IMR-90 (cell line): ENCODE measurements at regions not wholly inside any gene's neighbourhood (a gene's known extent, or its start where the extent isn't known, plus 50 kb on each side); places are given as distances from the start of the nearest gene placed in this dataset.

Experiments used
- ATAC-seq: fragments of 200-7000 bp; cut with Tn5 transposase; 2 replicates; pipeline ENCODE4 v1.9.1; 2020; ENCODE audit warnings: low read depth, mild to moderate bottlenecking, moderate library complexity
- BruUV-seq: library from RNA; stranded (reverse); fragments of 400-500 nt; replicated peaks from 2 replicates; lab custom pipeline; 2021; lab: Mats Ljungman, UMichigan
- CTCF ChIA-PET: fragments of 300-600 bp; formaldehyde crosslinking; extraction: SDS; loops from one replicate; lab custom pipeline; 2021; ENCODE audit warnings: antibody characterized with exemption; lab: Yijun Ruan, JAX
- POLR2A ChIA-PET: fragments of 300-600 bp; sonication (Branson Sonifier 250); formaldehyde crosslinking; loops from one replicate; lab custom pipeline; 2022; ENCODE audit warnings: antibody characterized with exemption; ENCODE audit not compliant: unreplicated experiment; lab: Charles Lee
- DNase-seq: peaks from one replicate; pipeline ENCODE4 v3.0.0; 2013
- H2AFZ ChIP-seq: replicated peaks from 2 replicates; pipeline ENCODE3; 2013; ENCODE audit warnings: low read length, mild to moderate bottlenecking; ENCODE audit not compliant: poor library complexity
- H2AK5ac ChIP-seq: 2 replicates; pipeline ENCODE4 v1.6.1; 2013; ENCODE audit warnings: low read depth, low read length, inconsistent platforms
- H2AK9ac ChIP-seq: replicated peaks from 2 replicates; pipeline ENCODE3; 2013; ENCODE audit warnings: mild to moderate bottlenecking, low read depth, low read length, moderate library complexity; ENCODE audit not compliant: poor library complexity
- H2BK120ac ChIP-seq: 2 replicates; pipeline ENCODE4 v1.6.1; 2013; ENCODE audit warnings: low read depth, low read length, inconsistent platforms
- H2BK15ac ChIP-seq: 3 replicates; pipeline ENCODE4 v1.6.1; 2013; ENCODE audit warnings: low read depth, low read length, inconsistent platforms
- H2BK20ac ChIP-seq: 2 replicates; pipeline ENCODE4 v1.6.1; 2013; ENCODE audit warnings: low read depth, mild to moderate bottlenecking, inconsistent platforms, low read length, moderate library complexity
- H2BK5ac ChIP-seq: 2 replicates; pipeline ENCODE4 v1.6.1; 2013; ENCODE audit warnings: mild to moderate bottlenecking, low read depth, low read length, inconsistent platforms; ENCODE audit not compliant: poor library complexity, severe bottlenecking
- H3K14ac ChIP-seq: replicated peaks from 2 replicates; pipeline ENCODE4 v1.6.1; 2013; ENCODE audit warnings: low read depth, low read length, inconsistent platforms
- H3K18ac ChIP-seq: 2 replicates; pipeline ENCODE4 v1.6.1; 2013; ENCODE audit warnings: low read depth, low read length, control low read depth
- H3K23ac ChIP-seq: 2 replicates; pipeline ENCODE4 v1.6.1; 2013; ENCODE audit warnings: low read depth, low read length, inconsistent platforms
- H3K27ac ChIP-seq: 2 replicates; pipeline ENCODE4 v1.5.1; 2013; ENCODE audit warnings: mild to moderate bottlenecking, control low read depth, low read length; ENCODE audit not compliant: insufficient read depth
- H3K27me3 ChIP-seq: 2 replicates; pipeline ENCODE4 v1.6.1; 2013; ENCODE audit warnings: low read length; ENCODE audit not compliant: control insufficient read depth, insufficient read depth
- H3K36me3 ChIP-seq: 2 replicates; pipeline ENCODE4 v1.6.1; 2013; ENCODE audit warnings: low read length, mixed read lengths; ENCODE audit not compliant: control insufficient read depth, insufficient read depth
- H3K4ac ChIP-seq: 2 replicates; pipeline ENCODE4 v1.6.1; 2013; ENCODE audit warnings: low read depth, low read length, inconsistent platforms
- H3K4me1 ChIP-seq: 2 replicates; pipeline ENCODE4 v1.6.1; 2013; ENCODE audit warnings: low read length, mixed read lengths; ENCODE audit not compliant: control insufficient read depth, insufficient read depth
- H3K4me2 ChIP-seq: 2 replicates; pipeline ENCODE4 v1.6.1; 2013; ENCODE audit warnings: low read depth, mild to moderate bottlenecking, control low read depth, low read length, moderate library complexity
- H3K4me3 ChIP-seq: 2 replicates; pipeline ENCODE4 v1.5.1; 2013; ENCODE audit warnings: low read depth, mild to moderate bottlenecking, control low read depth, low read length, moderate library complexity; ENCODE audit not compliant: insufficient read depth
- H3K56ac ChIP-seq: 2 replicates; pipeline ENCODE4 v1.6.1; 2013; ENCODE audit warnings: low read length, inconsistent platforms; ENCODE audit not compliant: insufficient read depth; ENCODE audit errors: extremely low read depth
- H3K79me1 ChIP-seq, 2 experiments: 2 replicates each; pipeline ENCODE4 v1.6.1; 2013; ENCODE audit warnings: low read length in 2 of 2, inconsistent platforms in 1 of 2, low read depth in 1 of 2
- H3K9ac ChIP-seq: 2 replicates; pipeline ENCODE4 v1.6.1; 2013; ENCODE audit warnings: low read depth, low read length, control low read depth
- H3K9me1 ChIP-seq: 2 replicates; pipeline ENCODE4 v1.6.1; 2013; ENCODE audit warnings: low read length, inconsistent platforms; ENCODE audit not compliant: insufficient read depth
- H3K9me3 ChIP-seq: 2 replicates; pipeline ENCODE4 v1.6.1; 2013; ENCODE audit warnings: low read length; ENCODE audit not compliant: control insufficient read depth, insufficient read depth
- H4K20me1 ChIP-seq: 2 replicates; pipeline ENCODE4 v1.6.1; 2013; ENCODE audit warnings: low read length, inconsistent platforms; ENCODE audit not compliant: insufficient read depth
- H4K5ac ChIP-seq: 2 replicates; pipeline ENCODE4 v1.6.1; 2013; ENCODE audit warnings: mild to moderate bottlenecking, low read depth, low read length, control low read depth
- H4K8ac ChIP-seq, 2 experiments: 2 replicates each; pipeline ENCODE4 v1.6.1; 2013; ENCODE audit warnings: low read depth in 2 of 2, low read length in 2 of 2, control low read depth in 1 of 2, inconsistent platforms in 1 of 2
- H4K91ac ChIP-seq: 2 replicates; pipeline ENCODE4 v1.6.1; 2013; ENCODE audit warnings: low read depth, low read length, inconsistent platforms; ENCODE audit not compliant: insufficient read depth
- BHLHE40 ChIP-seq: fragments of 150-350 bp; IDR thresholded peaks from 2 replicates; pipeline ENCODE4 v1.6.1; 2016; ENCODE audit warnings: mild to moderate bottlenecking, low read depth, low read length
- CEBPB ChIP-seq: IDR thresholded peaks from 2 replicates; pipeline ENCODE4 v1.6.1; 2012; ENCODE audit warnings: low read depth, low read length, improper control_type of control experiment
- CHD1 ChIP-seq: IDR thresholded peaks from 2 replicates; pipeline ENCODE4 v1.6.1; 2012; ENCODE audit warnings: low read depth, low read length, improper control_type of control experiment
- FOS ChIP-seq: fragments of 150-350 bp; IDR thresholded peaks from 2 replicates; pipeline ENCODE4 v1.6.1; 2016; ENCODE audit warnings: low read depth, low read length
- MAFK ChIP-seq: IDR thresholded peaks from 2 replicates; pipeline ENCODE4 v1.6.1; 2012; ENCODE audit warnings: low read depth, low read length, improper control_type of control experiment
- MAZ ChIP-seq: IDR thresholded peaks from 2 replicates; pipeline ENCODE4 v1.6.1; 2012; ENCODE audit warnings: low read depth, mild to moderate bottlenecking, low read length, improper control_type of control experiment, moderate library complexity, borderline replicate concordance
- MXI1 ChIP-seq: IDR thresholded peaks from 2 replicates; pipeline ENCODE4 v1.6.1; 2012; ENCODE audit warnings: low read depth, mild to moderate bottlenecking, low read length, moderate library complexity, borderline replicate concordance
- NFE2L2 ChIP-seq: fragments of 150-350 bp; IDR thresholded peaks from 2 replicates; pipeline ENCODE4 v1.6.1; 2016; ENCODE audit warnings: low read depth, mild to moderate bottlenecking, low read length
- POLR2A ChIP-seq: IDR thresholded peaks from 2 replicates; pipeline ENCODE4 v1.6.1; 2012; ENCODE audit warnings: mild to moderate bottlenecking, low read depth, low read length
- RAD21 ChIP-seq: IDR thresholded peaks from 2 replicates; pipeline ENCODE4 v1.6.1; 2012; ENCODE audit warnings: low read length, improper control_type of control experiment
- RCOR1 ChIP-seq: IDR thresholded peaks from 2 replicates; pipeline ENCODE4 v1.6.1; 2012; ENCODE audit warnings: mild to moderate bottlenecking, low read length, improper control_type of control experiment; ENCODE audit not compliant: insufficient replicate concordance
- RFX5 ChIP-seq: IDR thresholded peaks from 2 replicates; pipeline ENCODE4 v1.8.0; 2012; ENCODE audit warnings: low read depth, mild to moderate bottlenecking, low read length, moderate library complexity
- SMC3 ChIP-seq: fragments of 150-350 bp; IDR thresholded peaks from 2 replicates; pipeline ENCODE4 v1.6.1; 2016; ENCODE audit warnings: low read depth, mild to moderate bottlenecking, antibody characterized with exemption, low read length, moderate library complexity
- WGBS, 2 experiments: methylation state at CpG; one replicate each; pipeline versions ENCODE4 v1.1.5 to v1.1.7; 2013; ENCODE audit warnings: missing lambda C conversion rate in 2 of 2; ENCODE audit not compliant: insufficient read length in 1 of 2; ENCODE audit errors: extremely low coverage in 2 of 2; 5-methylcytosine and 5-hydroxymethylcytosine counted together
- dilution Hi-C: fragments of 300-500 bp; cut with HindIII; formaldehyde crosslinking; loops from one replicate; pipeline ENCODE4 v1.14.3; 2018; ENCODE audit warnings: low sequenced_read_pairs; ENCODE audit not compliant: unreplicated experiment
- in situ Hi-C: fragments of 300-500 bp; cut with MboI; formaldehyde crosslinking; loops from 3 replicates; pipeline ENCODE4 v1.14.3; 2019; ENCODE audit warnings: low sequenced_read_pairs, inconsistent platforms, mixed read lengths
- intact Hi-C: fragments of 100-400 bp; cut with micrococcal nuclease; formaldehyde crosslinking; loops from 2 replicates; pipeline ENCODE4 v1.10.0; 2022
- TF ChIP-seq, protein P1 (sequence below): fragments of 150-350 bp; IDR thresholded peaks from 2 replicates; pipeline ENCODE4 v1.6.1; 2017; ENCODE audit warnings: mild to moderate bottlenecking, antibody characterized with exemption, low read length, low read depth
- TF ChIP-seq, protein P2 (sequence below): fragments of 150-350 bp; IDR thresholded peaks from 2 replicates; pipeline ENCODE4 v1.6.1; 2016; ENCODE audit warnings: low read depth, mild to moderate bottlenecking, low read length, moderate library complexity, borderline replicate concordance
- TF ChIP-seq, protein P3 (sequence below): conservative IDR thresholded peaks from 2 replicates; pipeline ENCODE4 v1.5.1; 2012; ENCODE audit warnings: mild to moderate bottlenecking, low read depth, low read length, improper control_type of control experiment

DNA sequence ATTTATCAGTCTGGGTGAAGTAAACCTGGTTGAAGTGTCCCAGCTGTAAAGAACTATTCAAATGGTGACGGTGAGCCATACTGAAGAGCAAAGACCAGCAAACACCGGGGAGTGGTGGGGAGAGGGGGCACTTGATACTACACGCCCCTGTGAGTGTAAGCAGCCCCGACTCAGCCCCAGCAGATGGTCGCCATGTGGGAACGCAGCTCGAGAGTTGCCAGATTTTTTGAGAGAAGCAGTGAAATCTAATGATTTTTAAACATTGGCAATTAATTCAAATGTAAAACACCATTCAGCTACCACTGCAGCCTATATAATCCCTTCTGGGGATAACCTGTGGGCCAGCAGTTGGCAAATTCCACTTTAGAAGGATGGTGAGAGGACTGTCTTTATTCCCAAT, 1386.9 kb upstream of the WWC1 start:
- Histone ChIP-seq H2AFZ (no peak overlapping the region), H2BK20ac (no peak overlapping the region), H3K18ac (no peak overlapping the region), H3K4me3 (no peak overlapping the region), H3K27ac (no peak overlapping the region), H4K20me1 (no peaks in the 10 kb centered on the region), H3K36me3 (no peaks in the 10 kb centered on the region), H3K9ac (no peak overlapping the region), H2BK5ac (no peak overlapping the region), H3K23ac (no peak overlapping the region), H4K8ac (no peak overlapping the region), H2AK5ac (no peak overlapping the region), H3K27me3 (no peaks in the 10 kb centered on the region), H3K4ac (no peak overlapping the region), H4K91ac (no peak overlapping the region), H3K56ac (no peak overlapping the region), H2BK120ac (no peak overlapping the region), H3K9me1 (no peaks in the 10 kb centered on the region), H3K9me3 (peaks cover 11% of the 10 kb centered on the region), H2BK15ac (no peak overlapping the region), H3K14ac (no peak overlapping the region), H3K79me1 (no peaks in the 10 kb centered on the region), H4K5ac (no peak overlapping the region), H3K4me1 (no peaks in the 10 kb centered on the region), H3K4me2 (no peak overlapping the region), H2AK9ac (no peak overlapping the region)
- WGBS, 2 experiments = no CpG with 5 or more reads among the region's 7 CpGs
- in situ Hi-C loops = no loop called here
- CTCF ChIA-PET = no interaction called here
- POLR2A ChIA-PET = no interaction called here
- ATAC-seq (no peak), DNase-seq (no peak)
- intact Hi-C loops = no loop called here
- dilution Hi-C loops = no loop called here
- BruUV-seq = no TSS peak
- no peak for TF ChIP-seq RCOR1
- TF ChIP-seq, protein P1, sequence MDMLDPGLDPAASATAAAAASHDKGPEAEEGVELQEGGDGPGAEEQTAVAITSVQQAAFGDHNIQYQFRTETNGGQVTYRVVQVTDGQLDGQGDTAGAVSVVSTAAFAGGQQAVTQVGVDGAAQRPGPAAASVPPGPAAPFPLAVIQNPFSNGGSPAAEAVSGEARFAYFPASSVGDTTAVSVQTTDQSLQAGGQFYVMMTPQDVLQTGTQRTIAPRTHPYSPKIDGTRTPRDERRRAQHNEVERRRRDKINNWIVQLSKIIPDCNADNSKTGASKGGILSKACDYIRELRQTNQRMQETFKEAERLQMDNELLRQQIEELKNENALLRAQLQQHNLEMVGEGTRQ = no peak
- TF ChIP-seq CEBPB = no peak
- TF ChIP-seq RFX5 = no peak
- no peak for TF ChIP-seq RAD21
- no peak for TF ChIP-seq NFE2L2
- no peak for TF ChIP-seq MAFK
- TF ChIP-seq BHLHE40 = no peak
- no peak for TF ChIP-seq POLR2A
- no peak for TF ChIP-seq CHD1
- no peak for TF ChIP-seq MXI1
- TF ChIP-seq, protein P2, sequence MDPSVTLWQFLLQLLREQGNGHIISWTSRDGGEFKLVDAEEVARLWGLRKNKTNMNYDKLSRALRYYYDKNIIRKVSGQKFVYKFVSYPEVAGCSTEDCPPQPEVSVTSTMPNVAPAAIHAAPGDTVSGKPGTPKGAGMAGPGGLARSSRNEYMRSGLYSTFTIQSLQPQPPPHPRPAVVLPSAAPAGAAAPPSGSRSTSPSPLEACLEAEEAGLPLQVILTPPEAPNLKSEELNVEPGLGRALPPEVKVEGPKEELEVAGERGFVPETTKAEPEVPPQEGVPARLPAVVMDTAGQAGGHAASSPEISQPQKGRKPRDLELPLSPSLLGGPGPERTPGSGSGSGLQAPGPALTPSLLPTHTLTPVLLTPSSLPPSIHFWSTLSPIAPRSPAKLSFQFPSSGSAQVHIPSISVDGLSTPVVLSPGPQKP = no peak
- TF ChIP-seq, protein P3, sequence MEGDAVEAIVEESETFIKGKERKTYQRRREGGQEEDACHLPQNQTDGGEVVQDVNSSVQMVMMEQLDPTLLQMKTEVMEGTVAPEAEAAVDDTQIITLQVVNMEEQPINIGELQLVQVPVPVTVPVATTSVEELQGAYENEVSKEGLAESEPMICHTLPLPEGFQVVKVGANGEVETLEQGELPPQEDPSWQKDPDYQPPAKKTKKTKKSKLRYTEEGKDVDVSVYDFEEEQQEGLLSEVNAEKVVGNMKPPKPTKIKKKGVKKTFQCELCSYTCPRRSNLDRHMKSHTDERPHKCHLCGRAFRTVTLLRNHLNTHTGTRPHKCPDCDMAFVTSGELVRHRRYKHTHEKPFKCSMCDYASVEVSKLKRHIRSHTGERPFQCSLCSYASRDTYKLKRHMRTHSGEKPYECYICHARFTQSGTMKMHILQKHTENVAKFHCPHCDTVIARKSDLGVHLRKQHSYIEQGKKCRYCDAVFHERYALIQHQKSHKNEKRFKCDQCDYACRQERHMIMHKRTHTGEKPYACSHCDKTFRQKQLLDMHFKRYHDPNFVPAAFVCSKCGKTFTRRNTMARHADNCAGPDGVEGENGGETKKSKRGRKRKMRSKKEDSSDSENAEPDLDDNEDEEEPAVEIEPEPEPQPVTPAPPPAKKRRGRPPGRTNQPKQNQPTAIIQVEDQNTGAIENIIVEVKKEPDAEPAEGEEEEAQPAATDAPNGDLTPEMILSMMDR = no peak
- no peak for TF ChIP-seq SMC3
- TF ChIP-seq FOS = no peak
- TF ChIP-seq MAZ = no peak
